Endodermal cell (in vitro differentiated cells): ENCODE measurements at regions not wholly inside any gene's neighbourhood (a gene's known extent, or its start where the extent isn't known, plus 50 kb on each side); places are given as distances from the start of the nearest gene placed in this dataset.

ENCODE experiments used
- DNase-seq: peaks from one replicate; pipeline ENCODE4 v3.0.0-alpha.2; 2017
- H3K27ac ChIP-seq: 2 replicates; pipeline ENCODE4 v1.5.1; 2013; ENCODE audit warnings: mild to moderate bottlenecking, low read depth, low read length, moderate library complexity
- H3K27me3 ChIP-seq: 2 replicates; pipeline ENCODE4 v1.6.1; 2013; ENCODE audit warnings: mild to moderate bottlenecking, low read length, moderate library complexity; ENCODE audit not compliant: insufficient read depth, control insufficient read depth, poor library complexity, severe bottlenecking
- H3K36me3 ChIP-seq: 2 replicates; pipeline ENCODE4 v1.7.0; 2013; ENCODE audit warnings: mild to moderate bottlenecking, low read length, moderate library complexity; ENCODE audit not compliant: control insufficient read depth, insufficient read depth
- H3K4me1 ChIP-seq: one replicate; pipeline ENCODE4 v1.7.0; 2013; ENCODE audit warnings: low read length; ENCODE audit not compliant: control insufficient read depth, insufficient read depth
- H3K4me3 ChIP-seq: 2 replicates; pipeline ENCODE4 v1.5.1; 2013; ENCODE audit warnings: mild to moderate bottlenecking, low read length, moderate library complexity
- H3K9ac ChIP-seq: 2 replicates; pipeline ENCODE4 v1.6.1; 2013; ENCODE audit warnings: mild to moderate bottlenecking, low read length, moderate library complexity; ENCODE audit not compliant: poor library complexity, severe bottlenecking; ENCODE audit errors: extremely low read depth
- H3K9me3 ChIP-seq: 2 replicates; pipeline ENCODE4 v1.6.1; 2013; ENCODE audit warnings: mild to moderate bottlenecking, low read length, moderate library complexity; ENCODE audit not compliant: control insufficient read depth
- H3K27ac Mint-ChIP-seq: 2 replicates; pipeline ENCODE4 v1.8.0; 2020; ENCODE audit warnings: mixed read lengths
- H3K27me3 Mint-ChIP-seq: 2 replicates; pipeline ENCODE4 v1.8.0; 2021; ENCODE audit warnings: mild to moderate bottlenecking, mixed read lengths; ENCODE audit not compliant: insufficient read depth
- H3K36me3 Mint-ChIP-seq: 2 replicates; pipeline ENCODE4 v1.8.0; 2020; ENCODE audit warnings: low read depth, mixed read lengths
- H3K4me1 Mint-ChIP-seq: 2 replicates; pipeline ENCODE4 v1.8.0; 2020; ENCODE audit warnings: mixed read lengths
- H3K4me3 Mint-ChIP-seq: 2 replicates; pipeline ENCODE4 v1.8.0; 2020; ENCODE audit warnings: mild to moderate bottlenecking, moderate library complexity, mixed read lengths
- H3K9me3 Mint-ChIP-seq: 2 replicates; pipeline ENCODE4 v1.8.0; 2020; ENCODE audit warnings: mild to moderate bottlenecking, mixed read lengths
- CTCF ChIP-seq: fragments of 200-600 bp; sonication (generic); conservative IDR thresholded peaks from 2 replicates; pipeline ENCODE4 v1.5.0; 2021; ENCODE audit warnings: antibody characterized with exemption, mild to moderate bottlenecking
- WGBS, 2 experiments: methylation state at CpG; one replicate each; pipeline versions ENCODE4 v1.1.5 to v1.1.7; 2013; ENCODE audit warnings: missing lambda C conversion rate in 2 of 2, mixed read lengths in 1 of 2; ENCODE audit not compliant: insufficient coverage in 1 of 2, insufficient read length in 1 of 2; 5-methylcytosine and 5-hydroxymethylcytosine counted together

GRCh38 chr15:29442532-29442931 is 172.9 kb upstream of the NSMCE3 start:
- H3K4me1 ChIP-seq: no peaks in the 10 kb centered on the region
- 93 to 100% methylated on average over 2 to 5 of the region's 5 CpGs for WGBS, 2 experiments
- Mint-ChIP-seq H3K4me3 (no peak overlapping the region), H3K4me1 (no peaks in the 10 kb centered on the region), H3K9me3 (no peaks in the 10 kb centered on the region), H3K27ac (no peak overlapping the region), H3K27me3 (no peaks in the 10 kb centered on the region), H3K36me3 (no peaks in the 10 kb centered on the region)
- H3K9me3 ChIP-seq: no peaks in the 10 kb centered on the region
- no peaks in the 10 kb centered on the region for H3K36me3 ChIP-seq
- no peak for TF ChIP-seq CTCF
- H3K27me3 ChIP-seq: no peaks in the 10 kb centered on the region
- no peak overlapping the region for H3K27ac ChIP-seq
- no peak for DNase-seq
- H3K4me3 ChIP-seq: no peak overlapping the region
- H3K9ac ChIP-seq: no peak overlapping the region

- no peak overlapping the region for H3K27ac ChIP-seq
- no peak for TF ChIP-seq CTCF
- Mint-ChIP-seq H3K4me3 (no peak overlapping the region), H3K36me3 (no peaks in the 10 kb centered on the region), H3K9me3 (no peaks in the 10 kb centered on the region), H3K4me1 (no peaks in the 10 kb centered on the region), H3K27ac (no peak overlapping the region), H3K27me3 (no peaks in the 10 kb centered on the region)
- H3K36me3 ChIP-seq: no peaks in the 10 kb centered on the region
- no peak for DNase-seq
- H3K4me1 ChIP-seq: no peaks in the 10 kb centered on the region
- H3K27me3 ChIP-seq: no peaks in the 10 kb centered on the region
- H3K4me3 ChIP-seq: no peak overlapping the region
- no peaks in the 10 kb centered on the region for H3K9me3 ChIP-seq
- WGBS, 2 experiments: 83 to 93% methylated on average over 5 to 7 of the region's 7 CpGs
- H3K9ac ChIP-seq: no peak overlapping the region
These were observed 170.9 kb upstream of the NSMCE3 start for GRCh38 chr15:29440541-29440940.

GRCh38 chr15:29438703-29439055 is 169.1 kb upstream of the NSMCE3 start:
- no peaks in the 10 kb centered on the region for H3K9me3 Mint-ChIP-seq
- H3K27me3 Mint-ChIP-seq: no peaks in the 10 kb centered on the region
- Histone ChIP-seq H3K9me3 (no peaks in the 10 kb centered on the region), H3K27ac (no peak overlapping the region), H3K9ac (no peak overlapping the region), H3K4me3 (no peak overlapping the region), H3K27me3 (no peaks in the 10 kb centered on the region), H3K4me1 (no peaks in the 10 kb centered on the region), H3K36me3 (no peaks in the 10 kb centered on the region)
- no peak for DNase-seq
- 77 to 83% methylated on average over 2 of the region's 2 CpGs for WGBS, 2 experiments
- H3K27ac Mint-ChIP-seq: no peak overlapping the region
- no peak for TF ChIP-seq CTCF
- no peaks in the 10 kb centered on the region for H3K4me1 Mint-ChIP-seq
- H3K36me3 Mint-ChIP-seq: no peaks in the 10 kb centered on the region
- no peak overlapping the region for H3K4me3 Mint-ChIP-seq
